ENCODE measurements at regions not wholly inside any gene's neighbourhood (a gene's known extent, or its start where the extent isn't known, plus 50 kb on each side); places are given as distances from the start of the nearest gene placed in this dataset.

GRCh38 chr11:32187111-32187510 lies 96.2 kb downstream of the RCN1 start:
- TF ChIP-seq CTCF (conservative IDR thresholded peaks at IDR 0.05) (no peak), EZH2 (IDR thresholded peaks at IDR 0.05; ENCODE audit: low read depth) (no peak)

Measured in PC-9 (cell line).